ENCODE measurements at regions not wholly inside any gene's neighbourhood (a gene's known extent, or its start where the extent isn't known, plus 50 kb on each side); places are given as distances from the start of the nearest gene placed in this dataset.

GRCh38 chr3:181316482-181316881 is 326.9 kb upstream of the DNAJC19 start:
- DNase-seq (ENCODE audit: low read depth, low spot score), result peak; percentile 38
- in situ Hi-C loops (cut with HindIII; ENCODE audit: low sequenced_read_pairs), result no loop called here
- H3K4me3 ChIP-seq (ENCODE audit: low read depth, low read length), result no peak overlapping the region
- no peak for TF ChIP-seq CTCF (IDR thresholded peaks at IDR 0.05; ENCODE audit: low read depth, low read length)

- no peak for DNase-seq (ENCODE audit: low read depth, low spot score)
- in situ Hi-C loops (cut with HindIII; ENCODE audit: low sequenced_read_pairs), result no loop called here
- no peak overlapping the region for H3K4me3 ChIP-seq (ENCODE audit: low read depth, low read length)
- TF ChIP-seq CTCF (IDR thresholded peaks at IDR 0.05; ENCODE audit: low read depth, low read length), result no peak
Measured at GRCh38 chr3:181313335-181313734, 323.8 kb upstream of the DNAJC19 start.

GRCh38 chr3:181311186-181311585 is 321.6 kb upstream of the DNAJC19 start:
- no peak for TF ChIP-seq CTCF (IDR thresholded peaks at IDR 0.05; ENCODE audit: low read depth, low read length)
- no peak overlapping the region for H3K4me3 ChIP-seq (ENCODE audit: low read depth, low read length)
- no peak for DNase-seq (ENCODE audit: low read depth, low spot score)
- in situ Hi-C loops (cut with HindIII; ENCODE audit: low sequenced_read_pairs), result no loop called here

- in situ Hi-C loops (cut with HindIII; ENCODE audit: low sequenced_read_pairs), result no loop called here
- no peak for TF ChIP-seq CTCF (IDR thresholded peaks at IDR 0.05; ENCODE audit: low read depth, low read length)
- H3K4me3 ChIP-seq (ENCODE audit: low read depth, low read length), result no peak overlapping the region
- DNase-seq (ENCODE audit: low read depth, low spot score), result no peak
Measured at GRCh38 chr3:181302960-181303359, 313.4 kb upstream of the DNAJC19 start.

- in situ Hi-C loops (cut with HindIII; ENCODE audit: low sequenced_read_pairs), result no loop called here
- TF ChIP-seq CTCF (IDR thresholded peaks at IDR 0.05; ENCODE audit: low read depth, low read length), result no peak
- no peak for DNase-seq (ENCODE audit: low read depth, low spot score)
- H3K4me3 ChIP-seq (ENCODE audit: low read depth, low read length), result no peak overlapping the region
Measured at GRCh38 chr3:181300033-181300432, 310.5 kb upstream of the DNAJC19 start.

- in situ Hi-C loops (cut with HindIII; ENCODE audit: low sequenced_read_pairs), result no loop called here
- no peak for DNase-seq (ENCODE audit: low read depth, low spot score)
- TF ChIP-seq CTCF (IDR thresholded peaks at IDR 0.05; ENCODE audit: low read depth, low read length), result no peak
- H3K4me3 ChIP-seq (ENCODE audit: low read depth, low read length), result no peak overlapping the region
Measured at GRCh38 chr3:181298421-181298820, 308.9 kb upstream of the DNAJC19 start.

- TF ChIP-seq CTCF (IDR thresholded peaks at IDR 0.05; ENCODE audit: low read depth, low read length), result no peak
- in situ Hi-C loops (cut with HindIII; ENCODE audit: low sequenced_read_pairs), result no loop called here
- peak; percentile 65 for DNase-seq (ENCODE audit: low read depth, low spot score)
- no peak overlapping the region for H3K4me3 ChIP-seq (ENCODE audit: low read depth, low read length)
Measured at GRCh38 chr3:181292984-181293383, 303.4 kb upstream of the DNAJC19 start.
